K562 (cell line): ENCODE measurements at regions not wholly inside any gene's neighbourhood (a gene's known extent, or its start where the extent isn't known, plus 50 kb on each side); places are given as distances from the start of the nearest gene placed in this dataset.

Experiments used
- ATF4 ChIP-seq: fragments of 450-650 bp; formaldehyde crosslinking; IDR thresholded peaks from 2 replicates; pipeline ENCODE4 v1.4.0; 2022; ENCODE audit warnings: mild to moderate bottlenecking, moderate library complexity
- COPS2 ChIP-seq: fragments of 450-650 bp; conservative IDR thresholded peaks from 2 replicates; pipeline ENCODE4 v1.6.1; 2016; ENCODE audit warnings: mild to moderate bottlenecking, moderate library complexity
- CTCF ChIP-seq, 3 experiments: IDR thresholded peaks in 2 of 3; conservative IDR thresholded peaks in 1 of 3; 2 replicates each; pipeline ENCODE4 v1.5.1; 2011 to 2012; ENCODE audit warnings: low read length in 3 of 3, mild to moderate bottlenecking in 3 of 3, control low read depth in 2 of 3, improper control_type of control experiment in 1 of 3, inconsistent platforms in 1 of 3, low read depth in 1 of 3, mixed read lengths in 1 of 3, moderate library complexity in 1 of 3; ENCODE audit not compliant: insufficient read depth in 2 of 3
- JUNB ChIP-seq: fragments of 450-650 bp; formaldehyde crosslinking; conservative IDR thresholded peaks from 2 replicates; pipeline ENCODE4 v1.4.0; 2020; ENCODE audit warnings: mild to moderate bottlenecking
- POLR2A ChIP-seq: fragments of 450-650 bp; conservative IDR thresholded peaks from 2 replicates; pipeline ENCODE4 v1.6.1; 2016
- ZNF140 ChIP-seq: fragments of 250-450 bp; sonication (Bioruptor Pico); IDR thresholded peaks from 2 replicates; pipeline ENCODE4 v1.8.0; 2021; ENCODE audit warnings: moderate library complexity, mild to moderate bottlenecking, inconsistent platforms
- ZNF512 ChIP-seq: IDR thresholded peaks from 2 replicates; pipeline ENCODE4 v1.6.1; 2016; ENCODE audit warnings: missing genetic modification characterization, missing compliant biosample characterization

GRCh38 chr13:78029901-78030300 is 111.3 kb upstream of the EDNRB start:
- TF ChIP-seq ATF4 (CRISPR knock-in tag) (no peak), JUNB (no peak), CTCF (IDR thresholded peaks at IDR 0.05 in 2 of 3, conservative IDR thresholded peaks at IDR 0.05 in 1 of 3; ENCODE audit: insufficient read depth in 2 of 3, low read depth in 1 of 3, low read length in 3 of 3) (no peak), COPS2 (no peak), ZNF512 (no peak), ZNF140 (CRISPR knock-in tag) (no peak), POLR2A (no peak)
